OCI-LY7 (cell line): ENCODE measurements at regions not wholly inside any gene's neighbourhood (a gene's known extent, or its start where the extent isn't known, plus 50 kb on each side); places are given as distances from the start of the nearest gene placed in this dataset.

Source experiments
- BruUV-seq: library from RNA; stranded (reverse); fragments of 400-500 nt; replicated peaks from 2 replicates; lab custom pipeline; 2021; lab: Mats Ljungman, UMichigan
- CTCF ChIA-PET: fragments of 300-600 bp; sonication (Branson Sonifier 250); formaldehyde crosslinking; loops from one replicate; lab custom pipeline; 2022; ENCODE audit warnings: antibody characterized with exemption; ENCODE audit not compliant: unreplicated experiment; lab: Charles Lee
- POLR2A ChIA-PET: fragments of 300-600 bp; sonication (Branson Sonifier 250); formaldehyde crosslinking; loops from one replicate; lab custom pipeline; 2022; ENCODE audit warnings: antibody characterized with exemption; lab: Charles Lee
- DNase-seq: peaks from one replicate; pipeline ENCODE4 v3.0.0-alpha.2; 2015; ENCODE audit warnings: low spot score
- H2AFZ ChIP-seq: fragments of 200-600 bp; sonication (generic), shearing (Covaris generic); 2 replicates; pipeline ENCODE4 v1.6.1; 2014; ENCODE audit warnings: mild to moderate bottlenecking, antibody characterized with exemption, low read length, moderate library complexity
- H3K27ac ChIP-seq: fragments of 200-600 bp; sonication (generic); 2 replicates; pipeline ENCODE4 v1.5.1; 2014; ENCODE audit warnings: mixed run types, low read depth, mild to moderate bottlenecking, moderate library complexity, low read length, inconsistent platforms; ENCODE audit not compliant: poor library complexity, severe bottlenecking
- H3K36me3 ChIP-seq: fragments of 200-600 bp; sonication (generic); 2 replicates; pipeline ENCODE4 v1.6.1; 2014; ENCODE audit warnings: mild to moderate bottlenecking, antibody characterized with exemption, low read length, moderate library complexity, mixed read lengths; ENCODE audit not compliant: insufficient read depth
- H3K4me1 ChIP-seq: fragments of 200-600 bp; sonication (generic); 2 replicates; pipeline ENCODE4 v1.5.1; 2014; ENCODE audit warnings: mild to moderate bottlenecking, low read length; ENCODE audit not compliant: insufficient read depth, poor library complexity, severe bottlenecking
- H3K4me2 ChIP-seq: fragments of 200-600 bp; sonication (generic); 2 replicates; pipeline ENCODE4 v1.6.1; 2014; ENCODE audit warnings: mild to moderate bottlenecking, low read length
- H3K4me3 ChIP-seq: fragments of 200-600 bp; sonication (generic); 2 replicates; pipeline ENCODE4 v1.5.1; 2014; ENCODE audit warnings: mild to moderate bottlenecking, low read depth, low read length; ENCODE audit not compliant: poor library complexity, severe bottlenecking
- H3K79me2 ChIP-seq: fragments of 200-600 bp; sonication (generic); 2 replicates; pipeline ENCODE4 v1.6.1; 2016; ENCODE audit warnings: low read depth, mild to moderate bottlenecking, low read length, moderate library complexity, mixed read lengths; ENCODE audit not compliant: insufficient read depth
- H3K9me2 ChIP-seq: fragments of 200-600 bp; sonication (generic); 2 replicates; pipeline ENCODE4 v1.6.1; 2016; ENCODE audit warnings: mild to moderate bottlenecking, low read length, mixed read lengths; ENCODE audit not compliant: insufficient read depth
- H3K9me3 ChIP-seq: fragments of 200-600 bp; sonication (generic); 2 replicates; pipeline ENCODE4 v1.6.1; 2014; ENCODE audit warnings: mild to moderate bottlenecking, mixed run types, low read length, mixed read lengths
- H4K20me1 ChIP-seq: fragments of 200-600 bp; sonication (generic); 2 replicates; pipeline ENCODE4 v1.6.1; 2014; ENCODE audit warnings: mild to moderate bottlenecking, antibody characterized with exemption, low read length, moderate library complexity, mixed read lengths; ENCODE audit not compliant: insufficient read depth
- EZH2phosphoT487 ChIP-seq: fragments of 200-600 bp; sonication (generic); IDR thresholded peaks from 2 replicates; pipeline ENCODE4 v1.6.1; 2018; ENCODE audit warnings: low read depth, borderline replicate concordance, mild to moderate bottlenecking, mixed run types, antibody characterized with exemption, low read length, moderate library complexity, mixed read lengths
- intact Hi-C: fragments of 100-400 bp; cut with micrococcal nuclease; formaldehyde crosslinking; loops from one replicate; pipeline ENCODE4 v1.10.0; 2022; ENCODE audit not compliant: unreplicated experiment
- TF ChIP-seq, protein P1 (sequence below): fragments of 200-600 bp; sonication (generic); conservative IDR thresholded peaks from 2 replicates; pipeline ENCODE4 v1.5.1; 2014; ENCODE audit warnings: mild to moderate bottlenecking, antibody characterized with exemption, low read length, moderate library complexity, mixed read lengths

DNA sequence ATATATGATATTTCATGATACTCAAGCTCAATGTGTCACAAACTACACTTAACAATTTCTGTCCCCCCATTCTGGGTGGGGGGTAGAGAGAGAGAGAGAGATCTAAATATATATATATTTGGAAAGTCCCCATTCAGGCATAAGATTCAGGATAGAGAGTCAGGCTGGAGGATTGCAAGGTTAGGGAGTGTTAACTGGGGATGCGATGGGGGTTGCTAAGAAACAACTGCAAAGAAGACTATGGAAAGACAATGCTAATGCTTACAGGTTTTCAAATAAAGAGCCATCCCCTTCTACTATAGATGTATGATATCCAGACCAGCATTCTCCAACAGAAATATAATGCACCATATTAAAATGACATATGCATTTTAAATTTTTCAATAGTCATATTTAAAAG lies 79.2 kb upstream of the OR5AK2 start:
- H3K36me3 ChIP-seq: no peaks in the 10 kb centered on the region
- no peaks in the 10 kb centered on the region for H4K20me1 ChIP-seq
- no peak overlapping the region for H3K4me3 ChIP-seq
- TF ChIP-seq, protein P1, sequence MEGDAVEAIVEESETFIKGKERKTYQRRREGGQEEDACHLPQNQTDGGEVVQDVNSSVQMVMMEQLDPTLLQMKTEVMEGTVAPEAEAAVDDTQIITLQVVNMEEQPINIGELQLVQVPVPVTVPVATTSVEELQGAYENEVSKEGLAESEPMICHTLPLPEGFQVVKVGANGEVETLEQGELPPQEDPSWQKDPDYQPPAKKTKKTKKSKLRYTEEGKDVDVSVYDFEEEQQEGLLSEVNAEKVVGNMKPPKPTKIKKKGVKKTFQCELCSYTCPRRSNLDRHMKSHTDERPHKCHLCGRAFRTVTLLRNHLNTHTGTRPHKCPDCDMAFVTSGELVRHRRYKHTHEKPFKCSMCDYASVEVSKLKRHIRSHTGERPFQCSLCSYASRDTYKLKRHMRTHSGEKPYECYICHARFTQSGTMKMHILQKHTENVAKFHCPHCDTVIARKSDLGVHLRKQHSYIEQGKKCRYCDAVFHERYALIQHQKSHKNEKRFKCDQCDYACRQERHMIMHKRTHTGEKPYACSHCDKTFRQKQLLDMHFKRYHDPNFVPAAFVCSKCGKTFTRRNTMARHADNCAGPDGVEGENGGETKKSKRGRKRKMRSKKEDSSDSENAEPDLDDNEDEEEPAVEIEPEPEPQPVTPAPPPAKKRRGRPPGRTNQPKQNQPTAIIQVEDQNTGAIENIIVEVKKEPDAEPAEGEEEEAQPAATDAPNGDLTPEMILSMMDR: no peak
- TF ChIP-seq EZH2phosphoT487: no peak
- POLR2A ChIA-PET: no interaction called here
- no peaks in the 10 kb centered on the region for H3K79me2 ChIP-seq
- intact Hi-C loops: no loop called here
- H3K9me2 ChIP-seq: no peaks in the 10 kb centered on the region
- no peak overlapping the region for H3K4me2 ChIP-seq
- no TSS peak for BruUV-seq
- no peak overlapping the region for H3K27ac ChIP-seq
- no peak overlapping the region for H2AFZ ChIP-seq
- H3K9me3 ChIP-seq: no peaks in the 10 kb centered on the region
- no peak for DNase-seq
- CTCF ChIA-PET: no interaction called here
- H3K4me1 ChIP-seq: no peaks in the 10 kb centered on the region

DNA sequence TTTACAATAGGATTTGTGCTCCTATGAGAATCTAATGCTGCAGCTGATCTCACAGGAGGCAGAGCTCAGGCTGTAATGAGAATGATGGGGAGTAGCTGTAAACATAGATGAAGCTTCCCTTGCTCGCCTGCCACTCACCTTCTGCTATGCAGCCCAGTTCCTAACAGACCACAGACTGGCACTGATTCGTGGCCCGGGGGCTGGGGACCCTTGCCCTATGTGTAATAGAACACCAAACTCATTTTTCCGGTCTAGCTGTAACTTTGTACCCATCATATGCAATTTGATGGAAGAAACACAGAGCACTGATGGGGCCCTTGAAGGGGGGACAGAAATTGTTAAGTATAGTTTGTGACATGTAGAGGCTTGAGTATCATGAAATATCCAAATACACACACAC lies 79.6 kb upstream of the OR5AK2 start:
- H3K9me2 ChIP-seq: no peaks in the 10 kb centered on the region
- no peaks in the 10 kb centered on the region for H4K20me1 ChIP-seq
- ChIA-PET CTCF (no interaction called here), POLR2A (interaction anchor here (0.7 kb wide), 1 partner anchor 34 kb away, joined by 3 read pairs; no protein-coding TSS in a partner anchor)
- H3K9me3 ChIP-seq: no peaks in the 10 kb centered on the region
- TF ChIP-seq, protein P1: no peak
- TF ChIP-seq EZH2phosphoT487: no peak
- DNase-seq: no peak
- H3K4me2 ChIP-seq: no peak overlapping the region
- H2AFZ ChIP-seq: no peak overlapping the region
- H3K79me2 ChIP-seq: no peaks in the 10 kb centered on the region
- no peak overlapping the region for H3K4me3 ChIP-seq
- no peak overlapping the region for H3K27ac ChIP-seq
- BruUV-seq: no TSS peak
- no peaks in the 10 kb centered on the region for H3K36me3 ChIP-seq
- no peaks in the 10 kb centered on the region for H3K4me1 ChIP-seq
- intact Hi-C loops: no loop called here

DNA sequence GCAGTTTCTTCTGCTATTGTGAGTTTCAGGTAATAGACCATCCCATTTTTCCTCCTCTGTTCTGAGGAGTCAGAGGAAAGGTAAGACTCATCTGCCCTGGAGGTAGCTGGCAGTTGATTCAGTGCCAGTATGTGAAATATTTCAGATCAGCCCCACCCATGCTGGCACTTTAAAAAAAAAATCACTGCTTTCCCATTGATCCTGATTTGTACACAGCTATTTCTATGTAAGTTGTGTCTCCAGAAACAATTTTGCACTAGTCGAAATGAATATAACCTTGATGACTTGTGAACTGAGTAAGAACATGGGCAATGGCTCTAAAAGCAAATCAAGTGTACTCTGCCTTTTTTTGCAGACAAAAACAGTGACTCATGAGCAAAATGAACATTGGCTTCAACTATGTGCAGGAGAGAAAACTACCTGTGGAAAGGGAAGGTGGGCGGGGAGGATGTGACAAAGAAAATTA lies 82.0 kb upstream of the OR5AK2 start:
- CTCF ChIA-PET: no interaction called here
- no peak for TF ChIP-seq EZH2phosphoT487
- TF ChIP-seq, protein P1: no peak
- POLR2A ChIA-PET: no interaction called here
- Histone ChIP-seq H4K20me1 (no peaks in the 10 kb centered on the region), H3K4me2 (no peak overlapping the region), H3K79me2 (no peaks in the 10 kb centered on the region), H3K36me3 (no peaks in the 10 kb centered on the region), H3K4me3 (no peak overlapping the region), H2AFZ (no peak overlapping the region), H3K27ac (no peak overlapping the region), H3K9me2 (no peaks in the 10 kb centered on the region), H3K9me3 (no peaks in the 10 kb centered on the region), H3K4me1 (no peaks in the 10 kb centered on the region)
- BruUV-seq: no TSS peak
- DNase-seq: no peak
- intact Hi-C loops: no loop called here
